ENCODE measurements at regions not wholly inside any gene's neighbourhood (a gene's known extent, or its start where the extent isn't known, plus 50 kb on each side); places are given as distances from the start of the nearest gene placed in this dataset.

- TF ChIP-seq CTCF (IDR thresholded peaks at IDR 0.05) (no peak), POLR2A (IDR thresholded peaks at IDR 0.05) (no peak)
- H3K4me3 ChIP-seq, result no peak overlapping the region
- DNase-seq, result no peak
- no peaks in the 10 kb centered on the region for H3K36me3 ChIP-seq (replicated peaks in 1 of 2)
- intact Hi-C loops (cut with DNase I), result no loop called here
- H3K9me3 ChIP-seq (replicated peaks in 1 of 3), result no peaks in the 10 kb centered on the region
- 54 to 82% (median 66%) methylated on average over 6 of the region's 6 CpGs for WGBS, 4 donors
- H3K27me3 ChIP-seq, result no peaks in the 10 kb centered on the region
- no peaks in the 10 kb centered on the region for H3K4me1 ChIP-seq (replicated peaks in 1 of 2)
- no peak overlapping the region for H3K27ac ChIP-seq
These were observed 281.3 kb upstream of the ARRDC4 start for GRCh38 chr15:97679106-97679688.

GRCh38 chr15:97680606-97681220, 279.8 kb upstream of the ARRDC4 start:
- DNase-seq, result no peak
- Histone ChIP-seq H3K4me1 (replicated peaks in 1 of 2) (no peaks in the 10 kb centered on the region), H3K9me3 (replicated peaks in 1 of 3) (no peaks in the 10 kb centered on the region), H3K36me3 (replicated peaks in 1 of 2) (no peaks in the 10 kb centered on the region), H3K27ac (no peak overlapping the region), H3K27me3 (no peaks in the 10 kb centered on the region), H3K4me3 (no peak overlapping the region)
- 82 to 91% (median 87%) methylated on average over 5 of the region's 5 CpGs for WGBS, 4 donors
- intact Hi-C loops (cut with DNase I), result no loop called here
- TF ChIP-seq CTCF (IDR thresholded peaks at IDR 0.05), result no peak
- TF ChIP-seq POLR2A (IDR thresholded peaks at IDR 0.05), result no peak

GRCh38 chr15:97683831-97684230, 276.7 kb upstream of the ARRDC4 start:
- Histone ChIP-seq H3K9me3 (replicated peaks in 1 of 3) (no peaks in the 10 kb centered on the region), H3K4me3 (no peak overlapping the region), H3K36me3 (replicated peaks in 1 of 2) (no peaks in the 10 kb centered on the region), H3K27ac (no peak overlapping the region), H3K27me3 (no peaks in the 10 kb centered on the region), H3K4me1 (replicated peaks in 1 of 2) (no peaks in the 10 kb centered on the region)
- TF ChIP-seq CTCF (IDR thresholded peaks at IDR 0.05) (no peak), POLR2A (IDR thresholded peaks at IDR 0.05) (no peak)
- WGBS, 4 donors, result 55 to 62% (median 58%) methylated on average over 3 of the region's 3 CpGs
- intact Hi-C loops (cut with DNase I), result no loop called here
- DNase-seq, result no peak

GRCh38 chr15:97684249-97684648, 276.3 kb upstream of the ARRDC4 start:
- WGBS, 4 donors, result 43 to 57% (median 48%) methylated on average over 6 of the region's 6 CpGs
- Histone ChIP-seq H3K4me3 (no peak overlapping the region), H3K27me3 (no peaks in the 10 kb centered on the region), H3K9me3 (replicated peaks in 1 of 3) (no peaks in the 10 kb centered on the region), H3K36me3 (replicated peaks in 1 of 2) (no peaks in the 10 kb centered on the region), H3K27ac (no peak overlapping the region), H3K4me1 (replicated peaks in 1 of 2) (no peaks in the 10 kb centered on the region)
- TF ChIP-seq CTCF (IDR thresholded peaks at IDR 0.05) (no peak), POLR2A (IDR thresholded peaks at IDR 0.05) (no peak)
- intact Hi-C loops (cut with DNase I), result no loop called here
- no peak for DNase-seq
